ENCODE measurements at regions not wholly inside any gene's neighbourhood (a gene's known extent, or its start where the extent isn't known, plus 50 kb on each side); places are given as distances from the start of the nearest gene placed in this dataset.

DNA sequence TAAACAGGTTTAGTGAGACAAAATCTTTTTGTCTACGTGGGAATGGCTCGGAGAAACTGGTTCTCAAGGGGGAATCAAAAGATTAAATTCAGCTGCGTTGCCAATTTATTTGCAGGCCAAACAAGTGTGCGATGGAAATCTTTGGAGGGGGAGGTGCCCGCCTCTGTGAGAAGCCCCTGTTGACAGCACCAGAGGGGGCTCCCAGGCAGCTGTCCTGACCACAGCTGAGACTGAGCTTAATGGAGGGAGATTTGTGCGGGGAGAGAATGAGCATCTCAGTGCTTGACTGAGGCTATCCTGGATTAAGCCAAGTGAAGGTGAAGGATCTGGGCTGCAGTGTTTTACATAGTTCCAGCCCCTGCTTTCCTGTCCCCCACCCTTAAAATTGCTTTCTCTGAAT, 169.7 kb downstream of the ATG4C start:
- in situ Hi-C loops (cut with MboI; ENCODE audit: low pct_unique_long_range_greater_than_20kb, low sequenced_read_pairs, unreplicated experiment): no loop called here
- no peak for TF ChIP-seq CTCF (IDR thresholded peaks at IDR 0.05; ENCODE audit: extremely low read depth, insufficient read depth, missing control alignments)
- no peak for DNase-seq (ENCODE audit: low spot score)

- in situ Hi-C loops (cut with MboI; ENCODE audit: low pct_unique_long_range_greater_than_20kb, low sequenced_read_pairs, unreplicated experiment): no loop called here
- TF ChIP-seq CTCF (IDR thresholded peaks at IDR 0.05; ENCODE audit: extremely low read depth, insufficient read depth, missing control alignments): no peak
- DNase-seq (ENCODE audit: low spot score): no peak
These were observed 170.8 kb downstream of the ATG4C start for GRCh38 chr1:62954758-62955157.

DNA sequence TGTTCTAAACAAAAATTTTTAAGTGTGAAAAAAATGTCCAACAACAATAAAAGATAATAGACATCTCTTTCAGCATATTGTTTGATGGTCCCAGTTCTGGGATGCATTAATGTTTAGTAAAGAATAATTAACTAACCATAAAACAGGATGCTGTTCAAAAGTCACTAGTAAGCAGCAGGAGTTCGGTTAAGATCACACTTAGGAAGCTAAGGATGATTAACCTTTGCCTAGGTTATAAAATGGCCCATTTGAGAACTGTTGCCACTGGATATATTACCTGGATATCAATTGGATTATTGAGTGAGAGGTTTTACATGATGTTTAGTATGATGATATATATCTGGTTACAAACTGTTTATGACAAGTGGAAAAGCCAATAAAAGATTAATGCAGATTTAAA, 171.7 kb downstream of the ATG4C start:
- TF ChIP-seq CTCF (IDR thresholded peaks at IDR 0.05; ENCODE audit: extremely low read depth, insufficient read depth, missing control alignments): no peak
- in situ Hi-C loops (cut with MboI; ENCODE audit: low pct_unique_long_range_greater_than_20kb, low sequenced_read_pairs, unreplicated experiment): no loop called here
- DNase-seq (ENCODE audit: low spot score): no peak

DNA sequence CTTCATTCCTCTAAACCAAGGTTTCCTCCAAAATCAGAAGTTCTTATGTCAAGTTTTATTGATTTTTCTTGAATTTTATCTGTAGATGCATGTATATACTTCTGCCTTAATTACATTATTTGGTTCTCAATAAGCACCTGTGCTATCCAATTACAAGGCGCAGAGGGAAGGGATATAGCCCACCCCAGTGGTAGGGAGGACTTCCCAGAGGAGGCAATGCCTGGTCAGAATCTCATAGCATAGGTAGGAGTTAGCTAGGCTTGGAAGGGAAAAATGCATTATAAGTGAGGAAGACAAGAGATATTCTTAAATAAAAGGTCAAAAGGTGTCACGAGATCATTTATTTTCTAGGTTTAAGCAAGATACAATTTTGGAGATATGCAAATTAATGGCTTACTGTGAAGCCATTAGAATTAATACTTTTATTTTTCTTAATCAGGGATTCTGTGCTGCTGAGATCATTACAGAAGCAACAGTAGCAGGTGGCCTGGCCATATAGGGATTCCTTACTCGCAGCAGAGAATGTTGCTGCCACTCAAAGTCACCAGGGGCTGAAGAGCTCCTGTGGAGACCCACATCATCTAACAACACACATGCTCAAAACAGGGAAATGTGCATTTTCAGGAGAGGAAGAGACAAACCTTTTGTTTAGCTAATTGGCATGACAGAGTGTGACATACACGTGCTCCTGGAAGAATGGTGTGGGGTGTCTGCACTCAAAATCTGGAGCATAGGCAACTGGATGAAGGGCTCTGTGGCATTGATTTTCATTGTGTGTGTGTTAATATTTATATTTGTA, 178.3 kb downstream of the ATG4C start:
- in situ Hi-C loops (cut with MboI; ENCODE audit: low pct_unique_long_range_greater_than_20kb, low sequenced_read_pairs, unreplicated experiment): no loop called here
- DNase-seq (ENCODE audit: low spot score): no peak
- no peak for TF ChIP-seq CTCF (IDR thresholded peaks at IDR 0.05; ENCODE audit: extremely low read depth, insufficient read depth, missing control alignments)

- peak; percentile 66 for DNase-seq (ENCODE audit: low spot score)
- peak; percentile 76 for TF ChIP-seq CTCF (IDR thresholded peaks at IDR 0.05; ENCODE audit: extremely low read depth, insufficient read depth, missing control alignments)
- in situ Hi-C loops (cut with MboI; ENCODE audit: low pct_unique_long_range_greater_than_20kb, low sequenced_read_pairs, unreplicated experiment): no loop called here
These were observed 179.2 kb downstream of the ATG4C start for GRCh38 chr1:62962901-62963776.

- in situ Hi-C loops (cut with MboI; ENCODE audit: low pct_unique_long_range_greater_than_20kb, low sequenced_read_pairs, unreplicated experiment): no loop called here
- no peak for TF ChIP-seq CTCF (IDR thresholded peaks at IDR 0.05; ENCODE audit: extremely low read depth, insufficient read depth, missing control alignments)
- DNase-seq (ENCODE audit: low spot score): peak; percentile 13
These were observed 180.2 kb downstream of the ATG4C start for GRCh38 chr1:62964141-62964540.

Data from GM13977 (cell line).